GM23248 (cell line): ENCODE measurements at regions not wholly inside any gene's neighbourhood (a gene's known extent, or its start where the extent isn't known, plus 50 kb on each side); places are given as distances from the start of the nearest gene placed in this dataset.

Experiments used
- DNase-seq: peaks from one replicate; pipeline ENCODE4 v3.0.0-alpha.2; 2015
- H2AFZ ChIP-seq: fragments of 200-600 bp; sonication (generic); 2 replicates; pipeline ENCODE4 v1.6.1; 2016; ENCODE audit warnings: antibody characterized with exemption
- H3F3A ChIP-seq: fragments of 200-600 bp; sonication (generic); 2 replicates; pipeline ENCODE4 v1.6.1; 2016; ENCODE audit warnings: mild to moderate bottlenecking, antibody characterized with exemption, mixed run types; ENCODE audit not compliant: insufficient read depth
- H3K27ac ChIP-seq: fragments of 200-600 bp; sonication (generic); 2 replicates; pipeline ENCODE4 v1.5.1; 2016; ENCODE audit warnings: mild to moderate bottlenecking
- H3K27me3 ChIP-seq: fragments of 200-600 bp; sonication (generic); replicated peaks from 2 replicates; pipeline ENCODE4 v1.6.1; 2016; ENCODE audit warnings: mild to moderate bottlenecking; ENCODE audit not compliant: insufficient read depth
- H3K36me3 ChIP-seq: fragments of 200-600 bp; sonication (generic); 2 replicates; pipeline ENCODE4 v1.6.1; 2016; ENCODE audit warnings: low read depth, mild to moderate bottlenecking
- H3K4me1 ChIP-seq: fragments of 200-600 bp; sonication (generic); 2 replicates; pipeline ENCODE4 v1.6.1; 2016; ENCODE audit warnings: mild to moderate bottlenecking; ENCODE audit not compliant: insufficient read depth
- H3K4me2 ChIP-seq: fragments of 200-600 bp; sonication (generic); one replicate; pipeline ENCODE4 v1.6.1; 2016; ENCODE audit warnings: mild to moderate bottlenecking; ENCODE audit not compliant: unreplicated experiment
- H3K4me3 ChIP-seq: fragments of 200-600 bp; sonication (generic); 2 replicates; pipeline ENCODE4 v1.5.1; 2016; ENCODE audit warnings: mild to moderate bottlenecking
- H3K79me2 ChIP-seq: fragments of 200-600 bp; sonication (generic); 2 replicates; pipeline ENCODE4 v1.6.1; 2016; ENCODE audit warnings: mild to moderate bottlenecking; ENCODE audit not compliant: insufficient read depth
- H3K9ac ChIP-seq: fragments of 200-600 bp; sonication (generic); 2 replicates; pipeline ENCODE4 v1.6.1; 2016; ENCODE audit warnings: mild to moderate bottlenecking
- H3K9me2 ChIP-seq: fragments of 200-600 bp; sonication (generic); 2 replicates; pipeline ENCODE4 v1.6.1; 2016; ENCODE audit warnings: mixed run types, mild to moderate bottlenecking, moderate library complexity; ENCODE audit not compliant: insufficient read depth
- H3K9me3 ChIP-seq: fragments of 200-600 bp; sonication (generic); one replicate; pipeline ENCODE4 v1.6.1; 2017; ENCODE audit warnings: low read depth
- H4K20me1 ChIP-seq: fragments of 200-600 bp; sonication (generic); 2 replicates; pipeline ENCODE4 v1.6.0; 2016; ENCODE audit not compliant: insufficient read depth
- EZH2 ChIP-seq: fragments of 200-600 bp; sonication (generic); IDR thresholded peaks from 2 replicates; pipeline ENCODE4 v1.6.1; 2018; ENCODE audit warnings: antibody characterized with exemption, mild to moderate bottlenecking; ENCODE audit not compliant: insufficient read depth, poor library complexity, severe bottlenecking
- EZH2phosphoT487 ChIP-seq: fragments of 200-600 bp; sonication (generic); IDR thresholded peaks from 2 replicates; pipeline ENCODE4 v1.6.1; 2018; ENCODE audit warnings: antibody characterized with exemption, moderate library complexity, mild to moderate bottlenecking, low read depth; ENCODE audit not compliant: insufficient read depth
- WGBS, 2 experiments: methylation state at CpG; one replicate each; pipeline ENCODE4 v1.1.6; 2015 to 2017; ENCODE audit warnings: low lambda C conversion rate in 2 of 2, low coverage in 1 of 2; ENCODE audit errors: missing lambda C conversion rate in 2 of 2; 5-methylcytosine and 5-hydroxymethylcytosine counted together
- in situ Hi-C: fragments of 300-500 bp; cut with MboI; formaldehyde crosslinking; loops from 2 replicates; pipeline ENCODE4 v1.15.0; 2020

- no peaks in the 10 kb centered on the region for H4K20me1 ChIP-seq
- H3K4me2 ChIP-seq = no peak overlapping the region
- DNase-seq = no peak
- no peak overlapping the region for H3K9ac ChIP-seq
- 79 to 80% methylated on average over 42 to 43 of the region's 47 CpGs for WGBS, 2 experiments
- no peaks in the 10 kb centered on the region for H3K36me3 ChIP-seq
- TF ChIP-seq EZH2 = no peak
- TF ChIP-seq EZH2phosphoT487 = no peak
- no peaks in the 10 kb centered on the region for H3K9me2 ChIP-seq
- H3K9me3 ChIP-seq = no peaks in the 10 kb centered on the region
- no peak overlapping the region for H2AFZ ChIP-seq
- in situ Hi-C loops = no loop called here
- H3K79me2 ChIP-seq = no peaks in the 10 kb centered on the region
- H3K27ac ChIP-seq = no peak overlapping the region
- 0 out of 2 replicates have a peak, but pooled peaks cover 14% of the 10 kb centered on the region for H3K27me3 ChIP-seq
- no peaks in the 10 kb centered on the region for H3F3A ChIP-seq
- H3K4me3 ChIP-seq = no peak overlapping the region
- H3K4me1 ChIP-seq = no peaks in the 10 kb centered on the region
Observed at GRCh38 chr9:2933165-2934095, 89.5 kb upstream of the PUM3 start.

DNA sequence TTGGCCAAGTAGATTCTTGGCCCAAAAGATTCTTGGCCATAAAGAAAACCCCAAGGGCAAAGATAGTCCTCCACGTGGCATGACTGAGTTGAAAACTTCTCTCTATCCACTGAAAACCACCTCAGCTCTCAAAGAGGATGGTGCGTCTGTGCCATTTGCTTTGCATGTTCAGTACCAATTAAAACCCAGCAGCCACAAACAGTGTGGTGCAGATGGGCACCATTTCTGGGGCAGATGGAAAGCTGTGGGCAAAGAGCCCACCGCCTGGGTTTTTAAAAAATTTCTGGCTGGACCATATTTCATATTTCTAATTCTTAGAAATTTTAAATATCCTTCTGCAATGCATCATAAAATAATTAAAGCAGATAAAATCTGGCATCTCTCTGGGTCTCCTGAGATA, 84.5 kb upstream of the PUM3 start:
- Histone ChIP-seq H3K9me2 (no peaks in the 10 kb centered on the region), H2AFZ (no peak overlapping the region), H3K27ac (no peak overlapping the region), H4K20me1 (no peaks in the 10 kb centered on the region), H3K27me3 (0 out of 2 replicates have a peak, but pooled peaks cover 14% of the 10 kb centered on the region), H3F3A (no peaks in the 10 kb centered on the region), H3K36me3 (no peaks in the 10 kb centered on the region), H3K9me3 (no peaks in the 10 kb centered on the region), H3K4me3 (no peak overlapping the region), H3K79me2 (no peaks in the 10 kb centered on the region), H3K4me1 (no peaks in the 10 kb centered on the region), H3K9ac (no peak overlapping the region), H3K4me2 (no peak overlapping the region)
- DNase-seq = no peak
- WGBS, 2 experiments = 14 to 27% methylated on average over 3 of the region's 3 CpGs
- in situ Hi-C loops = no loop called here
- TF ChIP-seq EZH2phosphoT487 = no peak
- no peak for TF ChIP-seq EZH2

- in situ Hi-C loops = no loop called here
Observed at GRCh38 chr9:2925016-2925415, 81.1 kb upstream of the PUM3 start.

DNA sequence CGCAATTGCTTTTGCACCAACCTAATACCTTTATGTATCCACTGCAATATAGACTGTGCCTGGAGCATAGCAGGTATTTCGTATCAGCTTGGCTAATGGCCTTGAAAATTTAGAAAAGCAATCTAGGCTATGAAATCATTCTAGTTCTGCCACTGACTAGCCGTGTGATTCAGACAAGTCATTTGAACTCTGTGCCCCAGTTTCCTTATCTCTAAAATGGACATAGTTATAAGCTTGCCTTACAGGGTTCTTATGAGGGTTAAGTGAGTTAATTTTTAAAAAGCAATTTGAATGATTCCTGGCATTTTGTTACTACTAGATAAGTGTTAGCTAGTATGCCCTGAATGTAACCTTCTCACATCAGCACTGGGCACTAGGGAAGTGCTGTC, 80.5 kb upstream of the PUM3 start:
- no peak overlapping the region for H3K9ac ChIP-seq
- no peak overlapping the region for H3K27ac ChIP-seq
- no peak for DNase-seq
- no peaks in the 10 kb centered on the region for H3K36me3 ChIP-seq
- H3K4me3 ChIP-seq = no peak overlapping the region
- H3K9me3 ChIP-seq = no peaks in the 10 kb centered on the region
- H3K79me2 ChIP-seq = no peaks in the 10 kb centered on the region
- WGBS, 2 experiments = 63 to 72% methylated on average over 3 of the region's 3 CpGs
- H4K20me1 ChIP-seq = no peaks in the 10 kb centered on the region
- H3F3A ChIP-seq = peaks cover 7% of the 10 kb centered on the region; the same call in 1 of the 2 replicates
- TF ChIP-seq EZH2 = no peak
- no peak for TF ChIP-seq EZH2phosphoT487
- H2AFZ ChIP-seq = no peak overlapping the region
- in situ Hi-C loops = no loop called here
- H3K4me2 ChIP-seq = no peak overlapping the region
- no peaks in the 10 kb centered on the region for H3K4me1 ChIP-seq
- no peaks in the 10 kb centered on the region for H3K9me2 ChIP-seq
- H3K27me3 ChIP-seq = 0 out of 2 replicates have a peak, but pooled peaks cover 10% of the 10 kb centered on the region

More at GRCh38 chr9:2925016-2925415, 81.1 kb upstream of the PUM3 start:
- Histone ChIP-seq H2AFZ (no peak overlapping the region), H3K9me2 (no peaks in the 10 kb centered on the region), H3K4me1 (no peaks in the 10 kb centered on the region), H3K9me3 (no peaks in the 10 kb centered on the region), H3K36me3 (no peaks in the 10 kb centered on the region), H3K4me3 (no peak overlapping the region), H3K9ac (no peak overlapping the region), H3K27me3 (0 out of 2 replicates have a peak, but pooled peaks cover 13% of the 10 kb centered on the region), H3F3A (peaks cover under 1% of the 10 kb centered on the region; the same call in 1 of the 2 replicates), H3K79me2 (no peaks in the 10 kb centered on the region), H4K20me1 (no peaks in the 10 kb centered on the region), H3K27ac (no peak overlapping the region), H3K4me2 (no peak overlapping the region)
- 61 to 63% methylated on average over 5 of the region's 5 CpGs for WGBS, 2 experiments
- TF ChIP-seq EZH2 = no peak
- TF ChIP-seq EZH2phosphoT487 = no peak
- DNase-seq = no peak
